Stimulated activated naive CD8-positive, alpha-beta T cell treated with anti-CD3 and anti-CD28 coated beads, Interleukin-15, Interleukin-2, amounts not matched to agents 100 ng/mL and 50 ng/mL, for 24 hours (primary cell): ENCODE measurements at regions not wholly inside any gene's neighbourhood (a gene's known extent, or its start where the extent isn't known, plus 50 kb on each side); places are given as distances from the start of the nearest gene placed in this dataset.

Source experiments
- H3K27ac Mint-ChIP-seq: one replicate; pipeline ENCODE4 v1.8.0; 2021; ENCODE audit warnings: mild to moderate bottlenecking, mixed read lengths
- H3K27me3 Mint-ChIP-seq: one replicate; pipeline ENCODE4 v1.8.0; 2021; ENCODE audit warnings: mixed read lengths
- H3K36me3 Mint-ChIP-seq: one replicate; pipeline ENCODE4 v1.8.0; 2021; ENCODE audit warnings: low read depth, mixed read lengths
- H3K4me1 Mint-ChIP-seq: one replicate; pipeline ENCODE4 v1.8.0; 2021; ENCODE audit warnings: low read depth, mixed read lengths
- H3K4me3 Mint-ChIP-seq: one replicate; pipeline ENCODE4 v1.8.0; 2021; ENCODE audit warnings: mild to moderate bottlenecking, mixed read lengths
- H3K9me3 Mint-ChIP-seq: one replicate; pipeline ENCODE4 v1.8.0; 2021; ENCODE audit warnings: mixed read lengths

- peaks cover 14% of the 10 kb centered on the region for H3K27me3 Mint-ChIP-seq
- no peak overlapping the region for H3K4me3 Mint-ChIP-seq
- no peaks in the 10 kb centered on the region for H3K4me1 Mint-ChIP-seq
- H3K27ac Mint-ChIP-seq: no peak overlapping the region
- H3K36me3 Mint-ChIP-seq: no peaks in the 10 kb centered on the region
- H3K9me3 Mint-ChIP-seq: no peaks in the 10 kb centered on the region
Observed at GRCh38 chr3:144259267-144259666, 287.6 kb downstream of the DIPK2A start.

DNA sequence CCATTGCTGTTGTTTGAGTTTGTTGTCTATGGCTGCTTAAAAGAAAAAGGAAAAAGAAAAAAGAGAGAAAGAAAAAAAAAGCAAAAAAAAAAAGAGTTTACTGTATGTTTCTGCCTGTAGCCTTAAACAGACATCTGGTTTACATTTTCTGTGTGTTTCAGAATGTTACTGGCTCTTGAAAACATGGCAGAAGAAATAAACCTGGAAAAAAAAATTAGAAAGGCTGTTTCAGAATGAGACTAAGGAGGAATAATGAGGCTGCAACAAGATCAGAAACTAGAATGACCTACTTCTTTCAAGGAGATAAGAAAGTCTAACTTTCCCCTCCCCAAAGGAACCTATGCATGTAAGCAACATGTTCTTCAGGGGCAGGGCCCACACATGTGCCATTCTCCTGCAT lies 292.1 kb downstream of the DIPK2A start:
- Mint-ChIP-seq H3K36me3 (no peaks in the 10 kb centered on the region), H3K27ac (no peak overlapping the region), H3K4me1 (no peaks in the 10 kb centered on the region), H3K27me3 (peaks cover 4% of the 10 kb centered on the region), H3K9me3 (no peaks in the 10 kb centered on the region), H3K4me3 (no peak overlapping the region)

GRCh38 chr3:144264350-144264749 lies 292.7 kb downstream of the DIPK2A start:
- Mint-ChIP-seq H3K27ac (no peak overlapping the region), H3K4me1 (no peaks in the 10 kb centered on the region), H3K4me3 (no peak overlapping the region), H3K36me3 (no peaks in the 10 kb centered on the region), H3K9me3 (no peaks in the 10 kb centered on the region), H3K27me3 (peaks cover 4% of the 10 kb centered on the region)

- Mint-ChIP-seq H3K36me3 (no peaks in the 10 kb centered on the region), H3K4me1 (no peaks in the 10 kb centered on the region), H3K9me3 (no peaks in the 10 kb centered on the region), H3K4me3 (no peak overlapping the region), H3K27me3 (peaks cover 4% of the 10 kb centered on the region), H3K27ac (no peak overlapping the region)
Observed at GRCh38 chr3:144264794-144265193, 293.2 kb downstream of the DIPK2A start.

- no peak overlapping the region for H3K27ac Mint-ChIP-seq
- H3K36me3 Mint-ChIP-seq: no peaks in the 10 kb centered on the region
- H3K27me3 Mint-ChIP-seq: no peaks in the 10 kb centered on the region
- H3K4me3 Mint-ChIP-seq: no peak overlapping the region
- no peaks in the 10 kb centered on the region for H3K9me3 Mint-ChIP-seq
- no peaks in the 10 kb centered on the region for H3K4me1 Mint-ChIP-seq
Observed at GRCh38 chr3:144265542-144266100, 294.0 kb downstream of the DIPK2A start.

GRCh38 chr3:144270100-144270499 lies 298.5 kb downstream of the DIPK2A start:
- Mint-ChIP-seq H3K4me1 (peaks cover 3% of the 10 kb centered on the region), H3K9me3 (no peaks in the 10 kb centered on the region), H3K27ac (no peak overlapping the region), H3K4me3 (no peak overlapping the region), H3K36me3 (no peaks in the 10 kb centered on the region), H3K27me3 (peaks cover 3% of the 10 kb centered on the region)

- H3K4me1 Mint-ChIP-seq: peaks cover 4% of the 10 kb centered on the region
- no peaks in the 10 kb centered on the region for H3K9me3 Mint-ChIP-seq
- peaks cover 4% of the 10 kb centered on the region for H3K27me3 Mint-ChIP-seq
- no peak overlapping the region for H3K4me3 Mint-ChIP-seq
- no peak overlapping the region for H3K27ac Mint-ChIP-seq
- H3K36me3 Mint-ChIP-seq: no peaks in the 10 kb centered on the region
Observed at GRCh38 chr3:144272680-144273079, 301.1 kb downstream of the DIPK2A start.

GRCh38 chr3:144273601-144274000 lies 302.0 kb downstream of the DIPK2A start:
- H3K4me3 Mint-ChIP-seq: no peak overlapping the region
- no peaks in the 10 kb centered on the region for H3K36me3 Mint-ChIP-seq
- H3K4me1 Mint-ChIP-seq: peaks cover 4% of the 10 kb centered on the region
- H3K27ac Mint-ChIP-seq: no peak overlapping the region
- no peaks in the 10 kb centered on the region for H3K9me3 Mint-ChIP-seq
- peaks cover 7% of the 10 kb centered on the region for H3K27me3 Mint-ChIP-seq

- H3K4me3 Mint-ChIP-seq: no peak overlapping the region
- H3K9me3 Mint-ChIP-seq: no peaks in the 10 kb centered on the region
- H3K27me3 Mint-ChIP-seq: peaks cover 7% of the 10 kb centered on the region
- H3K4me1 Mint-ChIP-seq: peaks cover 4% of the 10 kb centered on the region
- H3K36me3 Mint-ChIP-seq: no peaks in the 10 kb centered on the region
- H3K27ac Mint-ChIP-seq: no peak overlapping the region
Observed at GRCh38 chr3:144275005-144275404, 303.4 kb downstream of the DIPK2A start.

DNA sequence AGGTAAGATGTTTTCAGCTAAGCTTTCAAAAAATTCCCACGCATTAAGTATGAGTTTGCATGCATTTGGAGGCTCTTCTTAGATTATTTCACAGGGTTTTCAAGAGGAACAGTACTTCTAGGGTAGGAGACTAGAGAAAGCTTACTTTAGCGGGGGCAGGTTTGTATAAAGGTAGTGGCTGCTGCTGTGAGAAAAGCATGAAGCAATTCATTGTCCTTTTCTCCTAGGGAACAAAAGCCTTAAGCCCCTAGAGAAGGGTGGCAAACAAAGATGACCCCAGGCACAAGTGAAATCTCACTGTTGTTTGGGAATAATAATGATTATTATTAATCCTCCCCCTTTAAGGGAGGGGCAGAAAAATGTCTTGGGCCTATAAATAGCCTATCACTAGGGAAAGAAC lies 310.7 kb downstream of the DIPK2A start:
- Mint-ChIP-seq H3K9me3 (no peaks in the 10 kb centered on the region), H3K4me1 (no peaks in the 10 kb centered on the region), H3K27me3 (peaks cover 9% of the 10 kb centered on the region), H3K36me3 (no peaks in the 10 kb centered on the region), H3K4me3 (no peak overlapping the region), H3K27ac (no peak overlapping the region)

DNA sequence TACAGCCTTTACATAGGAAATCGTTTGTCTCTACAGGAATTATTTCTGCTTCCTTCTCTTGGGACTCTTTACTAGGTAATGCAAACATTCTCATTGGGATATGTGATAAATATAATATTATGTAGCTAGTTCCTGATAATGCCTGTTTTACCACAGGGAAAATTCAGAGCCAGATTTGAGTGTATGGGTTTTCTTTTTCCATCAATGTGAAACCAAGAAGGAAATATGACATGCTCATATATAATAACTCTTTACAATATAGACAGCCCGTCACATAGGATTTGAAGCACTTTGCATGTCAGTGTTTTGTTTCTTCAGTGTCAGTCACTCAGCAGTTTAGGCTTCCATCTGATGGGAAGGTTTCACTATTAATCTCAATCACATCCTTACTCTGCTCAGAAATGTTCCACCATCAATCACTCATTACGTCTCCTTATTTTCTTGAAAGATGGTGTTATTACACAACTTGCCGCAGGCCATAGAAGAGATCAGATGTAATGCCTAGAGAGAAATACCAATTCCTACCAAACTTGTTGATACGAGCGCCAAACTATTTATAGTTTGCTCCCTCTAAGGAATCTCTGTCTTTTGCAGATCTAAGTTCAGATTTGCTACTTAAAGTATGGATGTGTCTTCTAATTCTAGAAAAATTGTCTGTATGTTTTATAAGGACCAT lies 314.8 kb downstream of the DIPK2A start:
- peaks cover 7% of the 10 kb centered on the region for H3K27me3 Mint-ChIP-seq
- H3K4me3 Mint-ChIP-seq: no peak overlapping the region
- no peaks in the 10 kb centered on the region for H3K9me3 Mint-ChIP-seq
- no peak overlapping the region for H3K27ac Mint-ChIP-seq
- H3K4me1 Mint-ChIP-seq: no peaks in the 10 kb centered on the region
- H3K36me3 Mint-ChIP-seq: no peaks in the 10 kb centered on the region

DNA sequence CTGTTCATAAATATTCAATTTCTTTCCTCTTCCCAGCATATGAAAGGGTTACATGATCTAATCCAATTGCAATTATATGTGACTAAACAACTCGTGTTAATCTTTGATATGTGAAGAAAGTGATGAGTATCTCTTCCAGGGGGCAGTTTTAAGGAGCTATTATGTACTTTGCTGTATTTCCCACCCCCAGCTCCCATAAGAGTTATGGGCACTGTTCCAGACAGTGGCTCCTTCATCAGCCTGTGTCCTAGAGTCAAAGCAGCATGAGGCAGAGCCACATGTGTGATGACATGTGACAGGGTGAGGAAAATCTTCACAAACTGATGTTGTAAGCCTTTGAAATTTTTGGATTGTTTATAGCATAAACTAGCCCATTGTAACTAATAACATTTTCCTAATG lies 315.4 kb downstream of the DIPK2A start:
- Mint-ChIP-seq H3K27ac (no peak overlapping the region), H3K27me3 (peaks cover 7% of the 10 kb centered on the region), H3K4me3 (no peak overlapping the region), H3K4me1 (no peaks in the 10 kb centered on the region), H3K9me3 (no peaks in the 10 kb centered on the region), H3K36me3 (no peaks in the 10 kb centered on the region)

DNA sequence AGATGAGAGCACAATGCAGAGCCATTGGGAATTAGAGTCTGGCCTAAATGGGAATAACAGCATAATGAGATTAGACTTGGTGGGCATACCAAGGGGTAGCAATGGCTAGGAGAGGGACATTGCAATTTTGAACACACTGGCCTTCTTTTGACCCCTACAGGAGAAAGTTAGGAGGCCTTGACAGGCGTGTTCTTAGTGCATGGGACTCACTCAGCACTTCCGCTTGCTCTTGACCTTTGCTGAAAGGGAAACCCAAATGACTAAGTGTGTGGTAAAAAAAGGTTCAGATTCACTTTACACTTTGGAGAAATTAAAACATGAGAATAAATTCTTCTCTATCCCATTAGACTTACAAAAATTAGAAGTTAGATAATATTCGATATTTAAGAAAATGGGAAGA lies 317.4 kb downstream of the DIPK2A start:
- Mint-ChIP-seq H3K9me3 (no peaks in the 10 kb centered on the region), H3K4me3 (no peak overlapping the region), H3K27me3 (peaks cover 11% of the 10 kb centered on the region), H3K4me1 (no peaks in the 10 kb centered on the region), H3K27ac (no peak overlapping the region), H3K36me3 (no peaks in the 10 kb centered on the region)

DNA sequence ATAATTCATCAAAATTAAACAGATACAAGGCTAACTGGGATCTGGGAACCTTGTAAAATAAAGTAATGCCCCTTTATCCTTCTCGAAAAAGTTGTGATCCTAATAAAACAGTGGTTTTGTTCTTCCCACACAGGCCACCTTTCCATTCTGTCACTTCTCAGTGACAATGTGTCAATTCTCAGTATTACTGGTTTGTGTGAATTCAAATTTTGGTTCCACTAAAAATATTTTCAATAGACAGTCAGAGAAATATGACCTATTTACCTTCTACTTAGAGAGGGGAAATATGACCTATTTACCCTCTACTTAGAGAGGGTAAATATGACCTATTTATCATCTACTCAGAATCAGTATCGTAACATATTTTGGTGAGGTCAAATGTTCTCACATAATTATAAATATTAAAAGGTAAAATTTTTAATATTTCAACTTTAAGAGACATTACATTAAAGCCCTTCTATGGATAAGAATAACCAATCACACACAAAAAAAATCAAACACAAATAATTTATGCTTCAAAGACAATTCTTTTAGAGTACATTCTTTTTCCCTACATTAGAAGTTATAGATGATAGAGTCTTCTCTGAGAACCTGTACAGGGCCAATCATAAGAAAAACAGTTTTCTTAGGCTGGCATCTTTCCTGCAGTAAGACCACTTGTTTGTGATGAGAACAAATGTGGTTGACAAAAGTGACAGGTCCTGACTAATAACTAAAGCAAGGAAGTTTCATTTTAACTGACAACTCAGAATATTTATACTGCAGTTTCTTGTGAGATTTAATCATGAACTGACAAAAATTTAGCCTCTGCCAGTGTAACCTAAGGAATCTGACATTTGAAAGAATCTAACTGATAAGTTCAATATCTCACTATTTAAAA lies 323.3 kb downstream of the DIPK2A start:
- Mint-ChIP-seq H3K4me3 (no peak overlapping the region), H3K9me3 (no peaks in the 10 kb centered on the region), H3K27me3 (peaks cover 3% of the 10 kb centered on the region), H3K4me1 (peaks cover 12% of the 10 kb centered on the region), H3K27ac (no peak overlapping the region), H3K36me3 (no peaks in the 10 kb centered on the region)

DNA sequence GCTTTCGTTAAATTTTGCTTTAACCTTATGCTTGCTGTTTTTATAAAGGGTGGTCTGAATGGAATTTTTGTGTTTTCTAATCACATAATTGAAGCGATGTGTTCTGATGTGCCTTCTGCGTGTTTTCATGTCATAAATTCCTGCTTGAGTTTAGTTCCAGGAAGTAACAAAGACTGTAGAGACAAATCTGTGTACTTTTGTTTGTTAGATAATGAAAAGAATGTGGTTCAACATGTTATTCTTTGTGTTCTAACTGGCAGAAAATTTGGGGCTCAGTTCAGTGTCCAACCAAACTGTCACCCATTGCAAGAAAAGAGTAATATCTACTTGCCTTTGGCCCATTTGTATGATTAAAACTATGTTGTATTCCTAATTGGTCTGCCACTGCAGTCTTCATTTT lies 324.0 kb downstream of the DIPK2A start:
- Mint-ChIP-seq H3K27ac (no peak overlapping the region), H3K36me3 (no peaks in the 10 kb centered on the region), H3K4me3 (no peak overlapping the region), H3K9me3 (no peaks in the 10 kb centered on the region), H3K27me3 (peaks cover 7% of the 10 kb centered on the region), H3K4me1 (peaks cover 12% of the 10 kb centered on the region)
